ENCODE measurements at regions not wholly inside any gene's neighbourhood (a gene's known extent, or its start where the extent isn't known, plus 50 kb on each side); places are given as distances from the start of the nearest gene placed in this dataset.

- H3K36me3 ChIP-seq (ENCODE audit: control insufficient read depth in 2 of 2, extremely low read depth in 1 of 2, insufficient read depth in 1 of 2, low read length in 1 of 2): no peaks in the 10 kb centered on the region
- H3K4me3 ChIP-seq (ENCODE audit: control insufficient read depth in 1 of 2, extremely low read depth in 1 of 2, low read length in 1 of 2): no peak overlapping the region
- POLR2A ChIA-PET: no interaction called here
- Mint-ChIP-seq H3K4me1 (no peaks in the 10 kb centered on the region), H3K9me3 (peaks cover 0 to 8% (median 0%) of the 10 kb centered on the region in 3 donors), H3K36me3 (peaks cover 3% of the 10 kb centered on the region), H3K27ac (no peak overlapping the region), H3K4me3 (no peak overlapping the region), H3K27me3 (no peaks in the 10 kb centered on the region)
- H3K9me3 ChIP-seq: no peaks in the 10 kb centered on the region
- ATAC-seq (replicated peaks in 1 of 4) (no peak), DNase-seq (no peak)
- CTCF ChIA-PET: no interaction called here
- H3K4me1 ChIP-seq (ENCODE audit: control insufficient read depth in 1 of 2, extremely low read depth in 1 of 2, insufficient read depth in 2 of 2, low read length in 2 of 2): no peaks in the 10 kb centered on the region
- no peak overlapping the region for H3K27ac ChIP-seq (ENCODE audit: low read length)
- H3K27me3 ChIP-seq (replicated peaks in 1 of 2; ENCODE audit: control insufficient read depth in 2 of 2, extremely low read depth in 1 of 2, insufficient read depth in 2 of 2, low read length in 1 of 2): no peaks in the 10 kb centered on the region
- WGBS (ENCODE audit: insufficient coverage): 60% methylated on average over 1 of the region's 2 CpGs
These were observed 361.2 kb downstream of the FSIP2 start for GRCh38 chr2:186099826-186100225.

DNA sequence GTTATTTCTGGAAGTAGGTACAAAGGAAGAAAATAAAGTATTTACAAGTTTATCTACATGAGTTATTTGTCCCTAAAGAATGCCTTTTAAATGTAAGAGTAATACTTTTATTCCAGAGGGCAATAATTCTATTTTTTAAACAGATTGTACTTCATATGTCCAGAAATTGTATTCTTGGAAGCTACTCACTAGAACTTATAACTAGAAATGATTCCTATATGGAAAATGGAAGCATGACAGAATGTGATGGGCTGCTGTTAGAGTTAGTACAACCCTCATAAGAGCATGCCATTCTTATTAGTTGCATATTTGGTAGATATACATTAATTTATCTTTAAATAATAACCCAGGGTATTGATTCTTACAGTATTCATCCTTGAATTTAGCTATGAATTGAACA lies 362.0 kb downstream of the FSIP2 start:
- Mint-ChIP-seq H3K27me3 (no peaks in the 10 kb centered on the region), H3K36me3 (peaks cover 3% of the 10 kb centered on the region), H3K4me3 (no peak overlapping the region), H3K9me3 (peaks cover 0 to 8% (median 0%) of the 10 kb centered on the region in 3 donors), H3K4me1 (no peaks in the 10 kb centered on the region), H3K27ac (no peak overlapping the region)
- ChIA-PET CTCF (no interaction called here), POLR2A (no interaction called here)
- Histone ChIP-seq H3K27me3 (replicated peaks in 1 of 2; ENCODE audit: control insufficient read depth in 2 of 2, extremely low read depth in 1 of 2, insufficient read depth in 2 of 2, low read length in 1 of 2) (no peaks in the 10 kb centered on the region), H3K4me1 (ENCODE audit: control insufficient read depth in 1 of 2, extremely low read depth in 1 of 2, insufficient read depth in 2 of 2, low read length in 2 of 2) (no peaks in the 10 kb centered on the region), H3K36me3 (ENCODE audit: control insufficient read depth in 2 of 2, extremely low read depth in 1 of 2, insufficient read depth in 1 of 2, low read length in 1 of 2) (no peaks in the 10 kb centered on the region), H3K27ac (ENCODE audit: low read length) (no peak overlapping the region), H3K4me3 (ENCODE audit: control insufficient read depth in 1 of 2, extremely low read depth in 1 of 2, low read length in 1 of 2) (no peak overlapping the region), H3K9me3 (no peaks in the 10 kb centered on the region)
- ATAC-seq (replicated peaks in 1 of 4): no peak
- no peak for DNase-seq

DNA sequence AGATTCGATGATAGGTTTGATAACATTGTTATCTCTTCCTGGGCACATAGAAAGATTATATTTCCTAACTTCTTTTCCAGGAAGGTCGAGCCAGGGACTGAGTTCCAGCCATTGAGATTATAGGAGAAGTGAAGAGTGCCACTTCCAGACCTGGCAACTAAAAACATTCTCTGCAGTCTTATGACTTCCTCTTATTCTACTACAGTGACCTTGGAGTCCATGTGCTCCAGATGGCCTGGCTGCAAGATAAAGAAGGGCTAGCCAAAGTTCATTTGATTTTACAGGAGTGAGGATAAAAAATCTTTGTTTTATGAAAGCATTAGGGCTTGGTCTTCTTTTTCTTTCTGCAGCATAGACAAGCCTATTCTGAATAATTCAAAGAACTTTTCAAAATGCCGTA lies 363.0 kb downstream of the FSIP2 start:
- no peaks in the 10 kb centered on the region for H3K36me3 ChIP-seq (ENCODE audit: control insufficient read depth in 2 of 2, extremely low read depth in 1 of 2, insufficient read depth in 1 of 2, low read length in 1 of 2)
- H3K27me3 Mint-ChIP-seq: no peaks in the 10 kb centered on the region
- peaks cover 0 to 12% (median 0%) of the 10 kb centered on the region in 3 donors for H3K9me3 Mint-ChIP-seq
- WGBS (ENCODE audit: insufficient coverage): no CpG with 5 or more reads among the region's 3 CpGs
- no peaks in the 10 kb centered on the region for H3K27me3 ChIP-seq (replicated peaks in 1 of 2; ENCODE audit: control insufficient read depth in 2 of 2, extremely low read depth in 1 of 2, insufficient read depth in 2 of 2, low read length in 1 of 2)
- no peak overlapping the region for H3K27ac ChIP-seq (ENCODE audit: low read length)
- ATAC-seq (replicated peaks in 1 of 4) (no peak), DNase-seq (no peak)
- CTCF ChIA-PET: no interaction called here
- POLR2A ChIA-PET: no interaction called here
- H3K9me3 ChIP-seq: no peaks in the 10 kb centered on the region
- no peak overlapping the region for H3K4me3 Mint-ChIP-seq
- H3K4me1 Mint-ChIP-seq: no peaks in the 10 kb centered on the region
- no peak overlapping the region for H3K4me3 ChIP-seq (ENCODE audit: control insufficient read depth in 1 of 2, extremely low read depth in 1 of 2, low read length in 1 of 2)
- H3K27ac Mint-ChIP-seq: no peak overlapping the region
- H3K4me1 ChIP-seq (ENCODE audit: control insufficient read depth in 1 of 2, extremely low read depth in 1 of 2, insufficient read depth in 2 of 2, low read length in 2 of 2): no peaks in the 10 kb centered on the region
- peaks cover 3% of the 10 kb centered on the region for H3K36me3 Mint-ChIP-seq

DNA sequence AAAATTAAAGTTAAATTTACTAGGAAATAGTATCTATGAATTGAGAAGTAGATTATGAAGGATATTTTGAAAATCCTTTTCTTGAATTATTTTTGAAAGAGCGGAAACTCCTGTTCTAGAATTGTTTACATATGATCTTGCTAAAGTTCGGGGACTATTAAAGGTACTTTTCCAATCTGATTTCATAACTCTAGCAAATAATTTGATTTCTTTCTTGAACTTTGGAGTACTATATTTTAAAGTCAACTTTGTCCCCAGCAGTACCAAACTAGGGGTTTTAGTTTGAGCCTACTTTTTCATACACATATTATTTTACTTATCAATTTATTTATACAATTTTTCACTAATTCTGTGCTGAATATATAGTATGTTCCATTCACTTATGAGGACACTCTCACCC lies 364.7 kb downstream of the FSIP2 start:
- Mint-ChIP-seq H3K27me3 (no peaks in the 10 kb centered on the region), H3K4me3 (no peak overlapping the region), H3K36me3 (no peaks in the 10 kb centered on the region), H3K9me3 (peaks cover 0 to 21% (median 0%) of the 10 kb centered on the region in 3 donors), H3K4me1 (peaks cover 0 to 8% (median 4%) of the 10 kb centered on the region in 3 donors), H3K27ac (no peak overlapping the region)
- WGBS (ENCODE audit: insufficient coverage): no CpG with 5 or more reads among the region's 2 CpGs
- no peak for DNase-seq
- H3K9me3 ChIP-seq: no peaks in the 10 kb centered on the region
- H3K4me1 ChIP-seq (ENCODE audit: control insufficient read depth in 1 of 2, extremely low read depth in 1 of 2, insufficient read depth in 2 of 2, low read length in 2 of 2): no peaks in the 10 kb centered on the region
- H3K27ac ChIP-seq (ENCODE audit: low read length): no peak overlapping the region
- H3K36me3 ChIP-seq (ENCODE audit: control insufficient read depth in 2 of 2, extremely low read depth in 1 of 2, insufficient read depth in 1 of 2, low read length in 1 of 2): no peaks in the 10 kb centered on the region
- H3K4me3 ChIP-seq (ENCODE audit: control insufficient read depth in 1 of 2, extremely low read depth in 1 of 2, low read length in 1 of 2): no peak overlapping the region
- ATAC-seq (replicated peaks in 1 of 4): no peak
- ChIA-PET CTCF (no interaction called here), POLR2A (no interaction called here)
- no peaks in the 10 kb centered on the region for H3K27me3 ChIP-seq (replicated peaks in 1 of 2; ENCODE audit: control insufficient read depth in 2 of 2, extremely low read depth in 1 of 2, insufficient read depth in 2 of 2, low read length in 1 of 2)

DNA sequence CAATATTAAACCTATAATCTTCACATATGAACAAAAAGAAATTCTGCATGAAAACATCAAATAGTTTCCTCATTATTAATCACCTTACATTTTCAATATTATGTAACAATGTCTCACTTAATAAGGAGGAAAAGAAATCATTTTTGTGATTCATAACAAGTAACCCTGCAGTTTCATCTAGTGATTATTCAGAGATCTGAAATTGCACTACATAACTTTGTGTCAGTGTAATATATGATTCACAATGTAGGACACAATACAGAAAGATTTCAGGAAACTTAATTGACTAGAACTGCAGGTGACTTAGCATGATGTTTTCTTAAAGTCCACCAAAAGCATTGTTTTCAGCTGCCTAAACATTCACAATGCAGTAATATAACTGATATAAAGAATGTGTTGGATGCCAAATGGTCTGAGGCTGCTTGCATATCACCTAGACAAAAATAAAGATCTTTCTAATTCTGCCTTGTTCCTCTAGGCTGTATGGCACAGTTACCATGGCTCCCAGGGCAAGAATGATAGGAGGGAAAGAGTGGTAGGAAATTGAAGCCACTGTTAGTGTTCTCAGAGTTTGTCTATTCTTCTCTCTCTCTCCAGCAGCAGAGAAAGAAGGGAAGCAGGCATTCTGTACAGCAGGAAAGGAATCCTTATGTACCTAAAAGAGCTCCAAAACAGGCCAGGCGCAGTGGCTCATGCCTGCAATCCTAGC lies 366.6 kb downstream of the FSIP2 start:
- no peaks in the 10 kb centered on the region for H3K4me1 ChIP-seq (ENCODE audit: control insufficient read depth in 1 of 2, extremely low read depth in 1 of 2, insufficient read depth in 2 of 2, low read length in 2 of 2)
- Mint-ChIP-seq H3K9me3 (peaks cover 0 to 26% (median 0%) of the 10 kb centered on the region in 3 donors), H3K27me3 (no peaks in the 10 kb centered on the region), H3K27ac (no peak overlapping the region), H3K36me3 (no peaks in the 10 kb centered on the region), H3K4me3 (no peak overlapping the region), H3K4me1 (peaks cover 0 to 16% (median 16%) of the 10 kb centered on the region in 3 donors)
- ATAC-seq (replicated peaks in 1 of 4) (no peak), DNase-seq (no peak)
- POLR2A ChIA-PET: no interaction called here
- H3K27ac ChIP-seq (ENCODE audit: low read length): no peak overlapping the region
- no peak overlapping the region for H3K4me3 ChIP-seq (ENCODE audit: control insufficient read depth in 1 of 2, extremely low read depth in 1 of 2, low read length in 1 of 2)
- no peaks in the 10 kb centered on the region for H3K27me3 ChIP-seq (replicated peaks in 1 of 2; ENCODE audit: control insufficient read depth in 2 of 2, extremely low read depth in 1 of 2, insufficient read depth in 2 of 2, low read length in 1 of 2)
- CTCF ChIA-PET: interaction anchor here in 1 of 2 donors (0.7 kb wide), 1 partner anchor 9 kb away, joined by 8 read pairs; no protein-coding TSS in a partner anchor
- no peaks in the 10 kb centered on the region for H3K9me3 ChIP-seq
- no peaks in the 10 kb centered on the region for H3K36me3 ChIP-seq (ENCODE audit: control insufficient read depth in 2 of 2, extremely low read depth in 1 of 2, insufficient read depth in 1 of 2, low read length in 1 of 2)
- 86% methylated on average over 1 of the region's 1 CpG for WGBS (ENCODE audit: insufficient coverage)

- POLR2A ChIA-PET: interaction anchor here in 1 of 2 donors (0.6 kb wide), 1 partner anchor 674 kb away, joined by 3 read pairs; no protein-coding TSS in a partner anchor
- DNase-seq: no peak
- H3K27ac ChIP-seq (ENCODE audit: low read length): no peak overlapping the region
- no peak for ATAC-seq (replicated peaks in 1 of 4)
- H3K9me3 Mint-ChIP-seq: peaks cover 0 to 48% (median 11%) of the 10 kb centered on the region in 3 donors
- CTCF ChIA-PET: no interaction called here
- H3K27me3 ChIP-seq (replicated peaks in 1 of 2; ENCODE audit: control insufficient read depth in 2 of 2, extremely low read depth in 1 of 2, insufficient read depth in 2 of 2, low read length in 1 of 2): no peaks in the 10 kb centered on the region
- no peak overlapping the region for H3K4me3 ChIP-seq (ENCODE audit: control insufficient read depth in 1 of 2, extremely low read depth in 1 of 2, low read length in 1 of 2)
- H3K4me1 Mint-ChIP-seq: peaks cover 0 to 16% (median 16%) of the 10 kb centered on the region in 3 donors
- H3K9me3 ChIP-seq: no peaks in the 10 kb centered on the region
- H3K36me3 ChIP-seq (ENCODE audit: control insufficient read depth in 2 of 2, extremely low read depth in 1 of 2, insufficient read depth in 1 of 2, low read length in 1 of 2): no peaks in the 10 kb centered on the region
- H3K4me3 Mint-ChIP-seq: no peak overlapping the region
- H3K36me3 Mint-ChIP-seq: peaks cover 2% of the 10 kb centered on the region
- no peak overlapping the region for H3K27ac Mint-ChIP-seq
- no CpG with 5 or more reads among the region's 1 CpG for WGBS (ENCODE audit: insufficient coverage)
- H3K27me3 Mint-ChIP-seq: no peaks in the 10 kb centered on the region
- H3K4me1 ChIP-seq (ENCODE audit: control insufficient read depth in 1 of 2, extremely low read depth in 1 of 2, insufficient read depth in 2 of 2, low read length in 2 of 2): no peaks in the 10 kb centered on the region
These were observed 369.9 kb downstream of the FSIP2 start for GRCh38 chr2:186108470-186108869.
